ENCODE measurements at regions not wholly inside any gene's neighbourhood (a gene's known extent, or its start where the extent isn't known, plus 50 kb on each side); places are given as distances from the start of the nearest gene placed in this dataset.

- Mint-ChIP-seq H3K27me3 (no peaks in the 10 kb centered on the region), H3K27ac (no peak overlapping the region), H3K36me3 (ENCODE audit: low read depth) (no peaks in the 10 kb centered on the region), H3K9me3 (ENCODE audit: low read depth) (no peaks in the 10 kb centered on the region), H3K4me3 (no peak overlapping the region), H3K4me1 (no peaks in the 10 kb centered on the region)
- DNase-seq (no peak), ATAC-seq (no peak)
- intact Hi-C loops (cut with DNase I, micrococcal nuclease) = no loop called here
- POLR2A ChIA-PET = no interaction called here
- CTCF ChIA-PET = no interaction called here
Measured at GRCh38 chr10:33716501-33717267, 382.2 kb upstream of the NRP1 start.

GRCh38 chr10:33715303-33715975 lies 381.0 kb upstream of the NRP1 start:
- Mint-ChIP-seq H3K27me3 (peaks cover 2% of the 10 kb centered on the region), H3K36me3 (ENCODE audit: low read depth) (no peaks in the 10 kb centered on the region), H3K9me3 (ENCODE audit: low read depth) (no peaks in the 10 kb centered on the region), H3K4me1 (no peaks in the 10 kb centered on the region), H3K27ac (no peak overlapping the region), H3K4me3 (no peak overlapping the region)
- intact Hi-C loops (cut with DNase I, micrococcal nuclease) = no loop called here
- ChIA-PET CTCF (no interaction called here), POLR2A (no interaction called here)
- no peak for DNase-seq
- no peak for ATAC-seq

GRCh38 chr10:33712825-33713224 lies 378.4 kb upstream of the NRP1 start:
- Mint-ChIP-seq H3K9me3 (ENCODE audit: low read depth) (no peaks in the 10 kb centered on the region), H3K36me3 (ENCODE audit: low read depth) (no peaks in the 10 kb centered on the region), H3K4me3 (no peak overlapping the region), H3K27me3 (peaks cover 4% of the 10 kb centered on the region), H3K27ac (no peak overlapping the region), H3K4me1 (no peaks in the 10 kb centered on the region)
- POLR2A ChIA-PET = no interaction called here
- ATAC-seq = no peak
- intact Hi-C loops (cut with DNase I, micrococcal nuclease) = no loop called here
- CTCF ChIA-PET = no interaction called here
- no peak for DNase-seq

GRCh38 chr10:33710006-33710405 lies 375.5 kb upstream of the NRP1 start:
- DNase-seq = no peak
- H3K9me3 Mint-ChIP-seq (ENCODE audit: low read depth) = no peaks in the 10 kb centered on the region
- POLR2A ChIA-PET = no interaction called here
- H3K27ac Mint-ChIP-seq = no peak overlapping the region
- H3K36me3 Mint-ChIP-seq (ENCODE audit: low read depth) = no peaks in the 10 kb centered on the region
- no peak overlapping the region for H3K4me3 Mint-ChIP-seq
- CTCF ChIA-PET = interaction anchor here (0.6 kb wide), 1 partner anchor 237 kb away, joined by 3 read pairs; no protein-coding TSS in a partner anchor
- intact Hi-C loops (cut with DNase I, micrococcal nuclease) = no loop called here
- H3K4me1 Mint-ChIP-seq = no peaks in the 10 kb centered on the region
- peaks cover 13% of the 10 kb centered on the region for H3K27me3 Mint-ChIP-seq
- no peak for ATAC-seq

- intact Hi-C loops (cut with DNase I, micrococcal nuclease) = no loop called here
- H3K4me1 Mint-ChIP-seq = no peaks in the 10 kb centered on the region
- H3K4me3 Mint-ChIP-seq = no peak overlapping the region
- ChIA-PET CTCF (no interaction called here), POLR2A (no interaction called here)
- no peak for ATAC-seq
- no peak for DNase-seq
- H3K27ac Mint-ChIP-seq = no peak overlapping the region
- H3K27me3 Mint-ChIP-seq = peaks cover 14% of the 10 kb centered on the region
- H3K36me3 Mint-ChIP-seq (ENCODE audit: low read depth) = no peaks in the 10 kb centered on the region
- H3K9me3 Mint-ChIP-seq (ENCODE audit: low read depth) = no peaks in the 10 kb centered on the region
Measured at GRCh38 chr10:33709008-33709753, 374.7 kb upstream of the NRP1 start.

- POLR2A ChIA-PET = no interaction called here
- no peak for DNase-seq
- H3K36me3 Mint-ChIP-seq (ENCODE audit: low read depth) = no peaks in the 10 kb centered on the region
- no peak for ATAC-seq
- no peaks in the 10 kb centered on the region for H3K9me3 Mint-ChIP-seq (ENCODE audit: low read depth)
- CTCF ChIA-PET = no interaction called here
- intact Hi-C loops (cut with DNase I, micrococcal nuclease) = no loop called here
- peaks cover 15% of the 10 kb centered on the region for H3K27me3 Mint-ChIP-seq
- no peak overlapping the region for H3K27ac Mint-ChIP-seq
- no peak overlapping the region for H3K4me3 Mint-ChIP-seq
- no peaks in the 10 kb centered on the region for H3K4me1 Mint-ChIP-seq
Measured at GRCh38 chr10:33708561-33708960, 374.1 kb upstream of the NRP1 start.

GRCh38 chr10:33706746-33707145 lies 372.3 kb upstream of the NRP1 start:
- Mint-ChIP-seq H3K27ac (no peak overlapping the region), H3K36me3 (ENCODE audit: low read depth) (no peaks in the 10 kb centered on the region), H3K4me1 (no peaks in the 10 kb centered on the region), H3K9me3 (ENCODE audit: low read depth) (no peaks in the 10 kb centered on the region), H3K4me3 (no peak overlapping the region), H3K27me3 (peaks cover 20% of the 10 kb centered on the region)
- ChIA-PET CTCF (no interaction called here), POLR2A (no interaction called here)
- no peak for DNase-seq
- intact Hi-C loops (cut with DNase I, micrococcal nuclease) = no loop called here
- ATAC-seq = no peak

GRCh38 chr10:33706191-33706590 lies 371.7 kb upstream of the NRP1 start:
- Mint-ChIP-seq H3K27ac (no peak overlapping the region), H3K36me3 (ENCODE audit: low read depth) (no peaks in the 10 kb centered on the region), H3K4me1 (no peaks in the 10 kb centered on the region), H3K27me3 (peaks cover 20% of the 10 kb centered on the region), H3K9me3 (ENCODE audit: low read depth) (no peaks in the 10 kb centered on the region), H3K4me3 (no peak overlapping the region)
- DNase-seq = no peak
- intact Hi-C loops (cut with DNase I, micrococcal nuclease) = no loop called here
- no peak for ATAC-seq
- CTCF ChIA-PET = no interaction called here
- POLR2A ChIA-PET = no interaction called here

- no peaks in the 10 kb centered on the region for H3K4me1 Mint-ChIP-seq
- DNase-seq = no peak
- CTCF ChIA-PET = no interaction called here
- POLR2A ChIA-PET = no interaction called here
- ATAC-seq = no peak
- no peaks in the 10 kb centered on the region for H3K36me3 Mint-ChIP-seq (ENCODE audit: low read depth)
- no peaks in the 10 kb centered on the region for H3K9me3 Mint-ChIP-seq (ENCODE audit: low read depth)
- intact Hi-C loops (cut with DNase I, micrococcal nuclease) = no loop called here
- peaks cover 24% of the 10 kb centered on the region for H3K27me3 Mint-ChIP-seq
- no peak overlapping the region for H3K27ac Mint-ChIP-seq
- no peak overlapping the region for H3K4me3 Mint-ChIP-seq
Measured at GRCh38 chr10:33704214-33704830, 369.9 kb upstream of the NRP1 start.

GRCh38 chr10:33703501-33704213 lies 369.2 kb upstream of the NRP1 start:
- intact Hi-C loops (cut with DNase I, micrococcal nuclease) = no loop called here
- H3K9me3 Mint-ChIP-seq (ENCODE audit: low read depth) = no peaks in the 10 kb centered on the region
- H3K4me1 Mint-ChIP-seq = no peaks in the 10 kb centered on the region
- H3K27ac Mint-ChIP-seq = no peak overlapping the region
- ChIA-PET POLR2A (no interaction called here), CTCF (no interaction called here)
- no peak overlapping the region for H3K4me3 Mint-ChIP-seq
- H3K27me3 Mint-ChIP-seq = peaks cover 24% of the 10 kb centered on the region
- no peaks in the 10 kb centered on the region for H3K36me3 Mint-ChIP-seq (ENCODE audit: low read depth)
- ATAC-seq (no peak), DNase-seq (no peak)

GRCh38 chr10:33698033-33698432 lies 363.6 kb upstream of the NRP1 start:
- Mint-ChIP-seq H3K4me3 (no peak overlapping the region), H3K9me3 (ENCODE audit: low read depth) (peaks cover 10% of the 10 kb centered on the region), H3K36me3 (ENCODE audit: low read depth) (no peaks in the 10 kb centered on the region), H3K27ac (no peak overlapping the region), H3K4me1 (no peaks in the 10 kb centered on the region), H3K27me3 (peaks cover 11% of the 10 kb centered on the region)
- ChIA-PET CTCF (interaction anchor here (1.7 kb wide), 1 partner anchor 12 kb away, joined by 5 read pairs; no protein-coding TSS in a partner anchor), POLR2A (interaction anchor here (0.6 kb wide), 1 partner anchor 30 kb away, joined by 3 read pairs; no protein-coding TSS in a partner anchor)
- intact Hi-C loops (cut with DNase I, micrococcal nuclease) = no loop called here
- ATAC-seq (no peak), DNase-seq (no peak)

All from activated CD4-positive, alpha-beta T cell treated with anti-CD3 and anti-CD28 coated beads for 36 hours (primary cell).